DLD1 (cell line): ENCODE measurements at regions not wholly inside any gene's neighbourhood (a gene's known extent, or its start where the extent isn't known, plus 50 kb on each side); places are given as distances from the start of the nearest gene placed in this dataset.

Experiments used
- in situ Hi-C: cut with HindIII; loops from 2 replicates; pipeline ENCODE4 v1.10.0; 2017; ENCODE audit warnings: low sequenced_read_pairs

- in situ Hi-C loops = no loop called here
Observed at GRCh38 chr17:73882590-73882989, 238.3 kb upstream of the SDK2 start.

DNA sequence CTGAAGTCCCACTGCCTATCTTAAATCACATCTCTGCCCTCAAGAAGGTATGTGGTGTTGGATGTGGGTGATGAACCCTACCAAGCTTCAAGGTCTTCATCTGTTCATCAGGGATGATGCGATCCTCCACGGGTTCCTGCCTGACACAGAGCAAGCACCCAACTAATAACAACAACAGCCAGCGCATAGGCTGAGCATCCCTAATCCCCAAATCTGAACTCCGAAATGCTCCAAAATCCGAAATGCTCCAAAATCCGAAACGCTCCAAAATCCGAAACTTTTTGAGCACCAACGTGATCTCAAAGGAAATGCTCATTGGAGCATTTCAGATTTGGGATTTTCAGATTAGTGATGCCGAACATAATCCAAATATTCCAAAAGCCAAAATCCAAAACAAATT is 238.9 kb upstream of the SDK2 start:
- in situ Hi-C loops = no loop called here

- in situ Hi-C loops = no loop called here
Observed at GRCh38 chr17:73887739-73888138, 243.5 kb upstream of the SDK2 start.

DNA sequence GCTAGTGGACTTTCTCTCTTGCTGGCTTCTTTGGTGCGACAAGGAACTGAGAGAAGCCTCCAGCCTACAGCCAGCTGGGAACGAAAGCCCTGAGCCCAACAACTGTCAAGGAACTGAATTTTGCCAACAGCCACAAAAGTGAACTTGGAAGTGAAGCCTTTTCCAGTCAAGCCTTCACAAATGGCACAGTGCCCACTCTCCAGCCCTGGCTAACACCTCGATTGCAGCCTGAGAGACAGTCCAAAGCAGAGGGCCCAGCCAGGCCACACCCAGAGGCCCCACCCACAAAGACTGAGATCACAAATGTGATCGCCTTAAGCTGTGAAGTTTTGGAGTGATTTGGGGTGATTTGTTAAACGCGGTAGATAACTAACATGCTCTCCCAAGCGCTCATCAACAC is 244.6 kb upstream of the SDK2 start:
- in situ Hi-C loops = no loop called here

- in situ Hi-C loops = no loop called here
Observed at GRCh38 chr17:73889439-73889838, 245.2 kb upstream of the SDK2 start.

- in situ Hi-C loops = no loop called here
Observed at GRCh38 chr17:73890831-73891405, 246.7 kb upstream of the SDK2 start.

DNA sequence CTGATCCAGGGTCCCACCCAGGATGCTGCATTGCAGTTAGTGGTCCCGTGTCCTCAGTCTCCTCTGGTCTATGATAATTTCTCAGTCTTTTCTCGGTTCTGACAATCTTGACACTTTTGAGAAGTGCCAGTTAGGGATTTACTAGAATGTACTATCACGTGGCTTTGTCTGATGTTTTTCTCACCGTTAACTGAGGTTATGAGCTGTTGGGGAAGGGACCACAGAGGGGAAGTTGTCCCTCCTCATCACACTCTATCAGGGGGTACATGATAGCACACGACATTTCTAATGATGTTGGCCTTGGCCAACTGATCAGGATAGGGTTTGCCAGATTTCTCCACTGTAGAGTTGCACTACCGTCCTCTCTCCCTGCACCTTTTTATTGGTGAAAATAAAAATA is 250.9 kb upstream of the SDK2 start:
- in situ Hi-C loops = no loop called here

- in situ Hi-C loops = no loop called here
Observed at GRCh38 chr17:73896966-73897365, 252.7 kb upstream of the SDK2 start.

- in situ Hi-C loops = no loop called here
Observed at GRCh38 chr17:73899839-73900238, 255.6 kb upstream of the SDK2 start.

DNA sequence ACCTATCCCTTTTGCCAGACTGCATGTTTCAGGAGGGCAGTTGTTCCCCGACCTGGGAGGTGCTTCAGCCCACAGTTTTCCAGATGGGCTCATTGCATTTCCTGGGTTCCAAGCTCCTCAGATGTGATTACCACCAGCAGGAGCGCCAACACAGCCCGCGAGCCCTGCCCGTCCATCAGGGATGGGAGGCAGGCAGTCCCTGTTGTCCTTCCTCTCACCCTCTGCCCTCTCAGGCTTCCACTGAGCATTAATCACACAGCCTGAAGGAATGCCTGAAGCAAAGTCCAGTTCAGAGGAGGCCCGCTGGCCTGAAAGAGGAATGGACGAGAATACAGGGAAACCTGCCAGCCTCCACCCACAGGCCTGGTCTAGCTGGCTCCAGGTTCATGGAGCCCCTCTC is 256.3 kb upstream of the SDK2 start:
- in situ Hi-C loops = no loop called here

GRCh38 chr17:73901249-73901648 is 257.0 kb upstream of the SDK2 start:
- in situ Hi-C loops = no loop called here

DNA sequence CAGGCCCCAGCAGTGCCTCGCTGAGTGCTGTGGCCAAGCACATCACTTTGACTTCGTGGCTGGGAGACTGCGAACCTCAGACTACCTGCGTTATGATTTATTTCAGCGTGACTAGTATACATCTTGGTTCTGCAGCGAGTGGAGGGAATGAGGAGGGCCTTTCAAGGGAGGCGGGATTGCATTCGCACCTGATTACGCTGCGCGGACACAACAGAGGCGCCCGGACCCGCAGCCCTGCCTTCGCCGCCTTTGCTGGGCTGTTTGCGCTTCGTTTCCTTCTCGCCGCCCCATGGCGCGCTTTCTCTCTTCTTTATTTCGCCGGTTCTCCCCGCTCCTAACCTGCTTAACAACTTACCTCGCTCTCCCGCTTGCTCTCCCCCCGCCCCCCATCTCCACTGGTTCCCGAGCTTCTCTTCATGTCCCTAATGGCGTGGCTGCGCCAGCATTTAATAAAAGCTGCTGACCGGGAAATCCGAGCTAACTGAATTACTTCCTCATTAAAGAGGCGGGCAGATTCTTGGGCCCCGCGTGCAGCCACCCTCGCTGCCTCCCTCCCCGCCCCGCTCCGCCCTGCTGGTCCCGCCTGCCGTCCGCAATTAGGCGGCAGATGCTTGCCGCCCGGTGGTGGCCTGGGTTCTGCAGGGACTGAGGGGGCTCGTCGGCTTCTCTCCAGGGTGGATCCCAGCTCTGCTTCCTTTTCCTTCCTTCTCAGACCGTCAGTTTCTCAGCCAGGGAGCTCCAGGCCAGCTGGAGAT is 257.6 kb upstream of the SDK2 start:
- in situ Hi-C loops = no loop called here

DNA sequence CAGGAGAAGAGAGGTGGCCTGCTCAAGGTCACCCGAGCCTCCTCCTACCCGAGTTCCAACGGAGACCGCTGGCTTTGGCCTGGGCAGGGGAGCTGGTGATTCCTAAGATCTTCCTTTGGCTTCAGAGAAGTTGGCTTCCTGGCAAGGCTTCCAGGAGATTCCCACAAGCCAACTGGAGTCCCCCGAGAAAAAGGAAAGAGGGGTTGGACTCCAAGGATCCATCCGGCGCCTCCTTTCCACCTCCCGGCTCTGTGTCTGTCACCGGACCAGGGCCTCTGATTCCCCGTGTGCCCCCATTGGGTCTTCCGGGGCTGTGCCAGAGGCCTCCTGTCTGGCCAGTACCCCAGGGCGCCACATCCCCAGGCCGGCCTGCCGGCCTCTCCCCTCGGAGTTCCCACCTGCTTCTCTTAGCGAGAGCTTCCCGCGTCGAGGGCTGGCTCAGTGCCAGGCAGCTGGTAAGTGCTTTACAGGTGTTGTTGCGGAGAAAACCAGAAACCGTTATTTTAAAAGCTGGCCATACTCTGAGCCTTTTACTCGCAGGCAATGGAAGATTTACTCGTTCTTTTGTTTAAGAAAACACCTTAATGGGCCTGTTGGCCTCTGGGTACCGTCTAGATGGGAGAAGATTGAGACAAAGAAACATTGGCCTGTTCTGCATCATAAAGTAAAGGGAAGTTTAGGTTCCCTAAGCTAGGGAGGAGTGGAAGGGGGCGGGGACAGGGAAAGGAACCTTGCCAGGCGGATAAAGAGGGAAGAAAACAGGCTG is 258.4 kb upstream of the SDK2 start:
- in situ Hi-C loops = no loop called here

- in situ Hi-C loops = no loop called here
Observed at GRCh38 chr17:73906896-73907870, 262.9 kb upstream of the SDK2 start.

DNA sequence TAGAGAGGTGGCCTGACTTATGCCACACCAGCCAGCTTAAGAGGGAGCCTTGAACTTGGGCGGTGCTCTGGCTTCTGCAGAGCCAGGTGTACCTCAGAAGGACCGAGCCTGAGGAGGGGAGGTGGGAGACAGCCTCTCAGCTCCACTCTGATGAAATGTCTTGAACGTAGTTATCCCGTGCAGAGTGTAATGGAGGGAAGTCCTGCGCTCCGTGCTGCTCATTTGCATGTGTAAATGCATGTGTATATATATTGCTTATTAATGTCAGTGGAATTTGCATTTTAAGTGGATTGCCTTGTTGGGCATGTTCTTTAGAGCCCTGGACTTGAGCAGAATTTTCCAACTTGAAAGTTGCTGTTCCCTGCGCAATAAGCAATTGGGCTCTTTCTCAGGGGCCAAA is 264.9 kb upstream of the SDK2 start:
- in situ Hi-C loops = no loop called here

- in situ Hi-C loops = no loop called here
Observed at GRCh38 chr17:73910206-73910605, 266.0 kb upstream of the SDK2 start.

DNA sequence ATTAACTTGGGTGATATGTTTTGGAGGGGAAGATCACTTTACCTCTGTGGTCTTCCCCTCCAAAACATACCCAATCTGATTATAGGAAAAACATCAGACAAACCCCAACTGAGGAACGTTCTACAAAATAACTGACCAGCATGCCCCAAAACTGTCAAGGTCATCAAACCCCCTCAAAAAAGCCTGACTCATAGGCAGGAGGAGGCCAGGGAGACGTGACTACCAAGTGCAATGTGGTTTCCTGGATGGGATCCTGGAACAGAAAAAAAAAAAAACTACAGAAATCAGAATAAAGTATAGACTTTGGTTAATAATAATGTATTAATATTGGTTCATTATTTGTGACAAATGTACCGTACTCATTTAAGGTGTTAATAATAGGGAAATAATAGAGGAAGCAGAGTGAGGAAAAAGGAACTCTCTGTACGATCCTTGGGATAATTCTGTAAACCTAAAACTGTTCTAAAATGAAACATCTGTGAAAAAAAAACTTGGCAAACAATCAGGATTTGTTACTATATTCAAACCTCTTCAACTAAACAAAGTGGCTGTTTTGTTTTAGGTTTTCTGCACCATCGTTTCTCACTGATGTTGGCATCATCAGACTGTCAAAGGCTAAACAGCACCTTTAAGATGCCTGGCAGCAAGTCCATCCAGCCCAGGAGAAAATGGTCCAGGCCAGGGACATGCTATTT is 266.7 kb upstream of the SDK2 start:
- in situ Hi-C loops = no loop called here

DNA sequence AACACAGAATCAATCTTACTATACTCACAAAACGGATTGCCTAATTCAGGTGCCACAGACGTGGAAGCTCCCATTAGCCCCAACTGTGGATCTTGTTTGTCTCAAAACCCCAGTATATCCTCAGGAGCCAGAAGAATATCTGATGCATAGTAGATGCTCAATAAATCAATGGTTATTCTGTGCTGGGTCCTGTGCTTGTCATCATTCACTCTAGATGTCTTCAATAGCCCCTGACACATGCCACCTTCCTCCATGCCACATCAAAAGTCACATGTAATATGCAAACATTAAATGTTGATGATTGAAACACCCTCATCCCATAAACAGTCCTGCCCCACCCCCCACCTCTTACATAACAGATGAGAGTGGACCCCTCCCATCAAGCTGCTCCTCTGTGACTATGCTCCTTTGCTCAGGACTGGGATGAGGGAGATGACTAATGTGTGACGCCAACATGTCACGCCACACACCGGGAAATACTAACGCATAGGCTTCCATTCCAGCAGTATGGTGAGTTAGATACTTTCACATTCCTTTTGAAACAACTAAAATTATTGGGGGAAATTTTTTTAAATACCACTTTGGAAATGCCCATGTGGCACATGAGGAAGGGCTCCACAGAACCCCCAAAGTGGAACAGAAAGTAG is 267.6 kb upstream of the SDK2 start:
- in situ Hi-C loops = no loop called here

GRCh38 chr17:73912373-73912746 is 268.1 kb upstream of the SDK2 start:
- in situ Hi-C loops = no loop called here
